ENCODE measurements at regions not wholly inside any gene's neighbourhood (a gene's known extent, or its start where the extent isn't known, plus 50 kb on each side); places are given as distances from the start of the nearest gene placed in this dataset.
"Not testable (repeated sequence)": the region's sequence is repeated elsewhere in the genome, so short reads cannot be mapped to it uniquely, and the experiment has no call there.

- Histone ChIP-seq H3K4me1 (ENCODE audit: control insufficient read depth, insufficient read depth, low read length) (no peaks in the 10 kb centered on the region), H3K27me3 (ENCODE audit: control insufficient read depth, insufficient read depth, low read length) (peaks cover 2% of the 10 kb centered on the region; the same call in 1 of the 2 replicates), H3K27ac (ENCODE audit: low read length) (no peak overlapping the region), H3K9me3 (ENCODE audit: control insufficient read depth, insufficient read depth, low read length) (no peaks in the 10 kb centered on the region; the same call in 1 of the 2 replicates), H3K36me3 (ENCODE audit: control insufficient read depth, insufficient read depth, low read length) (no peaks in the 10 kb centered on the region), H3K4me3 (ENCODE audit: low read length) (no peak overlapping the region)
- no peak for DNase-seq (ENCODE audit: low read depth, low spot score)
Observed at GRCh38 chr22:22770881-22771280, 116.7 kb upstream of the IGLL5 start.

DNA sequence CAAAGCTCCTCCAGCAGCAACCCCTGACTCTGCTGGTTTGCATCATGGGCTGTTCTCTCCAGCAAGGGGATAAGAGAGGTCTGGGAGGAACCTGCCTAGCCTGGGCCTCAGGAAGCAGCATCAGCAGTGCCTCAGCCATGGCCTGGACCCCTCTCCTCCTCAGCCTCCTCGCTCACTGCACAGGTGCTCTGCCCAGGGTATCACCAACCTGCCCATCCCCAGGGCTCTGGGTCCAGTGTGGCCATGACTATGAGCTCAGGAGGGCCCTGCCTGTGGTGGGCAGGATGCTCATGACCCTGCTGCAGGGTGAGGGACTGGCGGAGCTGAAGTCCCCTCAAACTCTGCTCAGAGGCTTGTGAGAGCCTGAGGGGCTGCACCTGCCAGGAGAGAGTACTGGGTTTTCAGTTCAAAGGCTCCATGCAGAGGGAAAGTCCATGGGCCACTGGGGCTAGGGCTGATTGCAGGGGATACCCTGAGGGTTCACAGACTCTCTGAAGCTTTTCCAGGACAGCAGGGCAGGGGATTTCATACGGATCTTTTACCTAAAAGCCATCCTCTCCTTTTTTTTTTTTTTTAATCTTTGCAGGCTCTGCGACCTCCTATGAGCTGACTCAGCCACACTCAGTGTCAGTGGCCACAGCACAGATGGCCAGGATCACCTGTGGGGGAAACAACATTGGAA, 115.8 kb upstream of the IGLL5 start:
- no CpG with 5 or more reads among the region's 4 CpGs for WGBS (ENCODE audit: insufficient coverage, insufficient read length)
- no peak overlapping the region for H3K27ac ChIP-seq (ENCODE audit: low read length)
- no peaks in the 10 kb centered on the region; the same call in 1 of the 2 replicates for H3K9me3 ChIP-seq (ENCODE audit: control insufficient read depth, insufficient read depth, low read length)
- H3K27me3 ChIP-seq (ENCODE audit: control insufficient read depth, insufficient read depth, low read length) = peaks cover 2% of the 10 kb centered on the region; the same call in 1 of the 2 replicates
- DNase-seq (ENCODE audit: low read depth, low spot score) = no peak
- H3K36me3 ChIP-seq (ENCODE audit: control insufficient read depth, insufficient read depth, low read length) = no peaks in the 10 kb centered on the region
- H3K4me1 ChIP-seq (ENCODE audit: control insufficient read depth, insufficient read depth, low read length) = no peaks in the 10 kb centered on the region
- H3K4me3 ChIP-seq (ENCODE audit: low read length) = no peak overlapping the region

DNA sequence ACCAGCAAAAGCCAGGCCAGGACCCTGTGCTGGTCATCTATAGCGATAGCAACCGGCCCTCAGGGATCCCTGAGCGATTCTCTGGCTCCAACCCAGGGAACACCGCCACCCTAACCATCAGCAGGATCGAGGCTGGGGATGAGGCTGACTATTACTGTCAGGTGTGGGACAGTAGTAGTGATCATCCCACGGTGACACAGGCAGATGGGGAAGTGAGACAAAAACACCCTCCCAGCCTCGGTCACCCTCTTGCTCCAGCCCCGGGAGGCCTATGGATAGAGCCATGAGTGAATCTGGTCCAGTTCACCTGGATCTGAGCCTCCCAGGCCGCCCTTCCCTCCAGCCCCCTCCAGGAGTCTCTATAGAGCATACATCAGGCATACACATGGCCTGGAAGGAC, 115.2 kb upstream of the IGLL5 start:
- DNase-seq (ENCODE audit: low read depth, low spot score) = no peak
- Histone ChIP-seq H3K4me3 (ENCODE audit: low read length) (no peak overlapping the region), H3K36me3 (ENCODE audit: control insufficient read depth, insufficient read depth, low read length) (no peaks in the 10 kb centered on the region), H3K4me1 (ENCODE audit: control insufficient read depth, insufficient read depth, low read length) (no peaks in the 10 kb centered on the region), H3K27me3 (ENCODE audit: control insufficient read depth, insufficient read depth, low read length) (peaks cover 2% of the 10 kb centered on the region; the same call in 1 of the 2 replicates), H3K27ac (ENCODE audit: low read length) (no peak overlapping the region), H3K9me3 (ENCODE audit: control insufficient read depth, insufficient read depth, low read length) (no peaks in the 10 kb centered on the region; the same call in 1 of the 2 replicates)
- WGBS (ENCODE audit: insufficient coverage, insufficient read length) = no CpG with 5 or more reads among the region's 9 CpGs

- no peaks in the 10 kb centered on the region for H3K36me3 ChIP-seq (ENCODE audit: control insufficient read depth, insufficient read depth, low read length)
- DNase-seq (ENCODE audit: low read depth, low spot score) = no peak
- no peak overlapping the region for H3K4me3 ChIP-seq (ENCODE audit: low read length)
- WGBS (ENCODE audit: insufficient coverage, insufficient read length) = no CpG with 5 or more reads among the region's 2 CpGs
- no peak overlapping the region for H3K27ac ChIP-seq (ENCODE audit: low read length)
- no peaks in the 10 kb centered on the region for H3K4me1 ChIP-seq (ENCODE audit: control insufficient read depth, insufficient read depth, low read length)
- no peaks in the 10 kb centered on the region; the same call in 1 of the 2 replicates for H3K9me3 ChIP-seq (ENCODE audit: control insufficient read depth, insufficient read depth, low read length)
- peaks cover 2% of the 10 kb centered on the region; the same call in 1 of the 2 replicates for H3K27me3 ChIP-seq (ENCODE audit: control insufficient read depth, insufficient read depth, low read length)
Observed at GRCh38 chr22:22772883-22773282, 114.7 kb upstream of the IGLL5 start.

GRCh38 chr22:22773427-22773826, 114.2 kb upstream of the IGLL5 start:
- Histone ChIP-seq H3K4me1 (ENCODE audit: control insufficient read depth, insufficient read depth, low read length) (no peaks in the 10 kb centered on the region), H3K27me3 (ENCODE audit: control insufficient read depth, insufficient read depth, low read length) (peaks cover 2% of the 10 kb centered on the region; the same call in 1 of the 2 replicates), H3K27ac (ENCODE audit: low read length) (no peak overlapping the region), H3K4me3 (ENCODE audit: low read length) (no peak overlapping the region), H3K36me3 (ENCODE audit: control insufficient read depth, insufficient read depth, low read length) (no peaks in the 10 kb centered on the region), H3K9me3 (ENCODE audit: control insufficient read depth, insufficient read depth, low read length) (no peaks in the 10 kb centered on the region; the same call in 1 of the 2 replicates)
- DNase-seq (ENCODE audit: low read depth, low spot score) = no peak
- no CpG with 5 or more reads among the region's 5 CpGs for WGBS (ENCODE audit: insufficient coverage, insufficient read length)

GRCh38 chr22:22773979-22774604, 113.5 kb upstream of the IGLL5 start:
- WGBS (ENCODE audit: insufficient coverage, insufficient read length) = no CpG with 5 or more reads among the region's 7 CpGs
- Histone ChIP-seq H3K4me3 (ENCODE audit: low read length) (no peak overlapping the region), H3K36me3 (ENCODE audit: control insufficient read depth, insufficient read depth, low read length) (no peaks in the 10 kb centered on the region), H3K27ac (ENCODE audit: low read length) (no peak overlapping the region), H3K27me3 (ENCODE audit: control insufficient read depth, insufficient read depth, low read length) (peaks cover 2% of the 10 kb centered on the region; the same call in 1 of the 2 replicates), H3K4me1 (ENCODE audit: control insufficient read depth, insufficient read depth, low read length) (no peaks in the 10 kb centered on the region), H3K9me3 (ENCODE audit: control insufficient read depth, insufficient read depth, low read length) (no peaks in the 10 kb centered on the region; the same call in 1 of the 2 replicates)
- DNase-seq (ENCODE audit: low read depth, low spot score) = no peak

- H3K27ac ChIP-seq (ENCODE audit: low read length); H3K4me3 ChIP-seq (ENCODE audit: low read length); DNase-seq (ENCODE audit: low read depth, low spot score); H3K4me1 ChIP-seq (ENCODE audit: control insufficient read depth, insufficient read depth, low read length); H3K27me3 ChIP-seq (ENCODE audit: control insufficient read depth, insufficient read depth, low read length); H3K9me3 ChIP-seq (ENCODE audit: control insufficient read depth, insufficient read depth, low read length); H3K36me3 ChIP-seq (ENCODE audit: control insufficient read depth, insufficient read depth, low read length): not testable (repeated sequence)
- no CpG with 5 or more reads among the region's 3 CpGs for WGBS (ENCODE audit: insufficient coverage, insufficient read length)
Observed at GRCh38 chr22:22774762-22775161, 112.9 kb upstream of the IGLL5 start.

GRCh38 chr22:22776121-22776520, 111.5 kb upstream of the IGLL5 start:
- DNase-seq (ENCODE audit: low read depth, low spot score) = no peak
- Histone ChIP-seq H3K9me3 (ENCODE audit: control insufficient read depth, insufficient read depth, low read length) (no peaks in the 10 kb centered on the region; the same call in 1 of the 2 replicates), H3K4me3 (ENCODE audit: low read length) (no peak overlapping the region), H3K4me1 (ENCODE audit: control insufficient read depth, insufficient read depth, low read length) (no peaks in the 10 kb centered on the region), H3K27ac (ENCODE audit: low read length) (no peak overlapping the region), H3K27me3 (ENCODE audit: control insufficient read depth, insufficient read depth, low read length) (0 out of 2 replicates have a peak, but pooled peaks cover 2% of the 10 kb centered on the region), H3K36me3 (ENCODE audit: control insufficient read depth, insufficient read depth, low read length) (no peaks in the 10 kb centered on the region)
- WGBS (ENCODE audit: insufficient coverage, insufficient read length) = no CpG with 5 or more reads among the region's 3 CpGs

GRCh38 chr22:22779213-22779612, 108.4 kb upstream of the IGLL5 start:
- Histone ChIP-seq H3K27me3 (ENCODE audit: control insufficient read depth, insufficient read depth, low read length) (0 out of 2 replicates have a peak, but pooled peaks cover 2% of the 10 kb centered on the region), H3K27ac (ENCODE audit: low read length) (no peak overlapping the region), H3K9me3 (ENCODE audit: control insufficient read depth, insufficient read depth, low read length) (no peaks in the 10 kb centered on the region; the same call in 1 of the 2 replicates), H3K36me3 (ENCODE audit: control insufficient read depth, insufficient read depth, low read length) (no peaks in the 10 kb centered on the region), H3K4me3 (ENCODE audit: low read length) (no peak overlapping the region), H3K4me1 (ENCODE audit: control insufficient read depth, insufficient read depth, low read length) (no peaks in the 10 kb centered on the region)
- no peak for DNase-seq (ENCODE audit: low read depth, low spot score)
- 100% methylated on average over 1 of the region's 4 CpGs for whole genome bisulfite sequencing (ENCODE audit: insufficient coverage, insufficient read length)

DNA sequence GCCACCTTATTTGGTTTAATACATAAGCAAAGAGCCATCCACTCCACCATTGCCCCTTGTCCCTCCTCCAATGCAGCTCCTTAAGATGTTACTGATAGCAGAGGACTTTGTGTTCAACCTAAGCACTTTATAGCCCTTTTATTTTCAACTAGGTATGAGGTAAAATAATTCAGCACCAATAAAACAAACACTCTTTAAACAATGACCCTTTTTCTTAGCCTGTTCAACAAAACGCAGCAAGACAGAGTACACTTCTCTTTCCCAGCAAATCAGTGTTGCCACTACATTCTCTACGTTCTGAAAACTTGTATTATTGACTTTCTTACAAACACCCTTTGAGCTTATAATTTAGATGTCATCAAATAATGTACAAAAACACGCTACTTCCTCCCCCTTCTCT, 104.0 kb upstream of the IGLL5 start:
- H3K4me1 ChIP-seq (ENCODE audit: control insufficient read depth, insufficient read depth, low read length) = no peaks in the 10 kb centered on the region
- no peaks in the 10 kb centered on the region for H3K36me3 ChIP-seq (ENCODE audit: control insufficient read depth, insufficient read depth, low read length)
- WGBS (ENCODE audit: insufficient coverage, insufficient read length) = no CpG with 5 or more reads among the region's 3 CpGs
- no peak overlapping the region for H3K27ac ChIP-seq (ENCODE audit: low read length)
- H3K4me3 ChIP-seq (ENCODE audit: low read length) = no peak overlapping the region
- no peak for DNase-seq (ENCODE audit: low read depth, low spot score)
- no peaks in the 10 kb centered on the region for H3K27me3 ChIP-seq (ENCODE audit: control insufficient read depth, insufficient read depth, low read length)
- H3K9me3 ChIP-seq (ENCODE audit: control insufficient read depth, insufficient read depth, low read length) = no peaks in the 10 kb centered on the region

All from iPS DF 6.9 (cell line).